Heart left ventricle (tissue), 13 donors: ENCODE measurements at regions not wholly inside any gene's neighbourhood (a gene's known extent, or its start where the extent isn't known, plus 50 kb on each side); places are given as distances from the start of the nearest gene placed in this dataset.

Experiments used
- CTCF ChIP-seq, 12 donors: fragments of 200-600 bp; sonication (generic) in 4 of 12; IDR thresholded peaks; one replicate each; pipeline versions ENCODE4 v1.5.0 to v1.8.0; 2018 to 2022; ENCODE audit warnings: antibody characterized with exemption in 12 of 12, mild to moderate bottlenecking in 5 of 12
- POLR2A ChIP-seq, 2 donors: fragments of 450-650 bp; IDR thresholded peaks; one replicate each; pipeline ENCODE4 v1.6.1; 2017; ENCODE audit warnings: antibody characterized with exemption in 2 of 2, mild to moderate bottlenecking in 2 of 2, moderate library complexity in 2 of 2
- donor health status: ischemic (EF 13 %, LVEDD 7.1; RV severe dilation, severe dysfunction).
- donor health status: DM: no; HTN: yes; CAD: no.
- donor health status: DM: no; HTN: no; CAD: no.
- donor health status: ischemic (EF 25% LVEDD 6.9; RV normal size, moderate dysfunction).
- donor health status: ischemic (EF 25% LVEDD 5.7; RV mildly dilated, moderate dysfunction).
- donor health status: ischemic (EF 35%, LVEDD 5.7; RV mildly dilated, moderate dysfunction).
- donor health status: nonischemic (EF 11% LVEDD 7.7; RV severe dilation, severe dysfunction).
- donor health status: DM: yes; HTN: yes; CAD: no.
- donor health status: PGD.
- donor health status: ischemic (EF 29% LVEDD 5.4; RV normal size, mild dysfunction).
- donor health status: nonischemic (EF 23%, LVEDD 6.1; RV moderate dilation, normal function).

- TF ChIP-seq CTCF (IDR thresholded peaks at IDR 0.05) (no peak), POLR2A (IDR thresholded peaks at IDR 0.05) (no peak)
Observed at GRCh38 chr16:56108056-56108471, 83.2 kb upstream of the GNAO1 start.
